H1 (cell line): ENCODE measurements at regions not wholly inside any gene's neighbourhood (a gene's known extent, or its start where the extent isn't known, plus 50 kb on each side); places are given as distances from the start of the nearest gene placed in this dataset.

Experiments
- CTCF ChIA-PET: fragments of 300-600 bp; sonication (Branson Sonifier 250); formaldehyde crosslinking; loops from one replicate; lab custom pipeline; 2021; ENCODE audit not compliant: partially characterized antibody; lab: Charles Lee
- POLR2A ChIA-PET: fragments of 300-600 bp; sonication (Branson Sonifier 250); formaldehyde crosslinking; loops from one replicate; lab custom pipeline; 2021; ENCODE audit warnings: inconsistent platforms; ENCODE audit not compliant: partially characterized antibody; lab: Charles Lee
- DNase-seq, 2 experiments: peaks; one replicate each; pipeline versions ENCODE4 v3.0.0 to v3.0.0-alpha.2; 2010 to 2022; ENCODE audit warnings: low spot score in 2 of 2, low read depth in 1 of 2, mixed read lengths in 1 of 2
- FAIRE-seq: peaks from 2 replicates; lab custom pipeline; 2011; peaks lifted over from hg19 to GRCh38; lab: Jason Lieb, UNC
- H2AFZ ChIP-seq: 2 replicates; pipeline ENCODE4 v1.8.1; 2012; ENCODE audit warnings: low read length, inconsistent platforms
- H2AK5ac ChIP-seq: 2 replicates; pipeline ENCODE4 v1.6.1; 2013; ENCODE audit warnings: low read depth, low read length
- H2BK120ac ChIP-seq: replicated peaks from 2 replicates; pipeline ENCODE3; 2013; ENCODE audit warnings: low read depth, low read length, inconsistent platforms
- H2BK12ac ChIP-seq: 2 replicates; pipeline ENCODE4 v1.6.1; 2013; ENCODE audit warnings: low read depth, low read length
- H2BK15ac ChIP-seq: 2 replicates; pipeline ENCODE4 v1.6.1; 2013; ENCODE audit warnings: low read length
- H2BK20ac ChIP-seq: 2 replicates; pipeline ENCODE4 v1.6.1; 2013; ENCODE audit warnings: low read length
- H2BK5ac ChIP-seq: 2 replicates; pipeline ENCODE4 v1.6.1; 2013; ENCODE audit warnings: low read depth, low read length
- H3K14ac ChIP-seq: 2 replicates; pipeline ENCODE4 v1.6.1; 2013; ENCODE audit warnings: inconsistent platforms; ENCODE audit not compliant: insufficient read length
- H3K18ac ChIP-seq: 2 replicates; pipeline ENCODE4 v1.6.1; 2013; ENCODE audit warnings: low read length; ENCODE audit errors: extremely low read depth
- H3K23ac ChIP-seq: 2 replicates; pipeline ENCODE4 v1.6.1; 2013; ENCODE audit warnings: inconsistent platforms; ENCODE audit not compliant: insufficient read length
- H3K23me2 ChIP-seq: 2 replicates; pipeline ENCODE4 v1.6.1; 2013; ENCODE audit warnings: low read depth, low read length
- H3K27ac ChIP-seq: 2 replicates; pipeline ENCODE4 v1.6.1; 2011; ENCODE audit warnings: low read depth, low read length, inconsistent platforms
- H3K27me3 ChIP-seq, 4 experiments: replicated peaks in 1 of 4; 1 replicate in 1 of 4; 2 replicates in 3 of 4; pipeline versions ENCODE4 v1.6.1 to v1.8.1; 2011 to 2013; ENCODE audit warnings: low read length in 3 of 4, mild to moderate bottlenecking in 3 of 4, inconsistent platforms in 2 of 4, mixed read lengths in 2 of 4, moderate library complexity in 1 of 4; ENCODE audit not compliant: control insufficient read depth in 3 of 4, insufficient read depth in 3 of 4; ENCODE audit errors: extremely low read depth in 1 of 4
- H3K36me3 ChIP-seq, 4 experiments: 2 replicates each; pipeline versions ENCODE4 v1.6.1 to v1.8.1; 2011 to 2013; ENCODE audit warnings: mild to moderate bottlenecking in 4 of 4, low read length in 3 of 4, moderate library complexity in 2 of 4, control low read depth in 1 of 4, inconsistent platforms in 1 of 4; ENCODE audit not compliant: insufficient read depth in 4 of 4, control insufficient read depth in 2 of 4
- H3K4ac ChIP-seq: replicated peaks from 2 replicates; pipeline ENCODE3; 2013; ENCODE audit warnings: low read length, low read depth, mixed read lengths, inconsistent platforms; ENCODE audit not compliant: insufficient read length
- H3K4me1 ChIP-seq, 4 experiments: replicated peaks in 1 of 4; 1 replicate in 1 of 4; 2 replicates in 3 of 4; pipeline versions ENCODE4 v1.6.1 to v1.8.1; 2011 to 2013; ENCODE audit warnings: low read length in 3 of 4, inconsistent platforms in 2 of 4, mixed read lengths in 1 of 4; ENCODE audit not compliant: insufficient read depth in 4 of 4, control insufficient read depth in 3 of 4
- H3K4me2 ChIP-seq, 2 experiments: 2 replicates each; pipeline versions ENCODE4 v1.6.1 to v1.8.1; 2011 to 2013; ENCODE audit warnings: low read depth in 2 of 2, low read length in 2 of 2, control low read depth in 1 of 2, inconsistent platforms in 1 of 2, mild to moderate bottlenecking in 1 of 2; ENCODE audit not compliant: insufficient read depth in 1 of 2
- H3K4me3 ChIP-seq, 4 experiments: fragments of 200-600, 300-600 bp in 1 of 4; sonication (generic), shearing (Covaris generic), sonication (Bioruptor Twin) in 1 of 4; 2 replicates each; pipeline versions ENCODE4 v1.5.1 to v1.8.1; 2011 to 2016; ENCODE audit warnings: low read length in 4 of 4, low read depth in 3 of 4, control low read depth in 2 of 4, inconsistent platforms in 2 of 4, mild to moderate bottlenecking in 2 of 4, mixed read lengths in 1 of 4, moderate library complexity in 1 of 4; ENCODE audit not compliant: insufficient read depth in 2 of 4; ENCODE audit errors: extremely low read depth in 1 of 4
- H3K56ac ChIP-seq: replicated peaks from 2 replicates; pipeline ENCODE3; 2013; ENCODE audit warnings: low read depth, mild to moderate bottlenecking, mixed read lengths, low read length, inconsistent platforms; ENCODE audit not compliant: insufficient read length
- H3K79me1 ChIP-seq: 2 replicates; pipeline ENCODE4 v1.6.1; 2013; ENCODE audit warnings: low read depth, low read length, control low read depth
- H3K79me2 ChIP-seq, 2 experiments: 2 replicates each; pipeline versions ENCODE4 v1.6.1 to v1.8.1; 2012 to 2013; ENCODE audit warnings: low read length in 2 of 2, mild to moderate bottlenecking in 2 of 2, inconsistent platforms in 1 of 2; ENCODE audit not compliant: insufficient read depth in 2 of 2, control insufficient read depth in 1 of 2
- H3K9ac ChIP-seq, 4 experiments: replicated peaks in 1 of 4; 1 replicate in 1 of 4; 2 replicates in 3 of 4; pipeline versions ENCODE4 v1.6.1 to v1.8.1; 2011 to 2013; ENCODE audit warnings: low read depth in 3 of 4, low read length in 3 of 4, control low read depth in 2 of 4, mild to moderate bottlenecking in 2 of 4, moderate library complexity in 2 of 4, inconsistent platforms in 1 of 4; ENCODE audit errors: extremely low read depth in 1 of 4
- H3K9me3 ChIP-seq, 2 experiments: 2 replicates each; pipeline versions ENCODE4 v1.6.1 to v1.8.1; 2012 to 2013; ENCODE audit warnings: mild to moderate bottlenecking in 2 of 2, moderate library complexity in 2 of 2, control low read depth in 1 of 2, inconsistent platforms in 1 of 2, low read depth in 1 of 2, low read length in 1 of 2, mixed read lengths in 1 of 2; ENCODE audit not compliant: insufficient read depth in 2 of 2
- H4K20me1 ChIP-seq, 2 experiments: replicated peaks in 1 of 2; 2 replicates each; pipeline versions ENCODE3 to v1.8.1; 2011 to 2013; ENCODE audit warnings: inconsistent platforms in 2 of 2, low read length in 2 of 2, mild to moderate bottlenecking in 1 of 2; ENCODE audit not compliant: insufficient read depth in 2 of 2, control insufficient read depth in 1 of 2
- H4K5ac ChIP-seq: 2 replicates; pipeline ENCODE4 v1.6.1; 2013; ENCODE audit warnings: low read length, low read depth, mixed read lengths, inconsistent platforms; ENCODE audit not compliant: insufficient read length
- H4K8ac ChIP-seq: 2 replicates; pipeline ENCODE4 v1.8.0; 2013; ENCODE audit warnings: mild to moderate bottlenecking, moderate library complexity, low read length, inconsistent platforms; ENCODE audit not compliant: insufficient read depth; ENCODE audit errors: extremely low read depth
- H4K91ac ChIP-seq: replicated peaks from 2 replicates; pipeline ENCODE3; 2013; ENCODE audit warnings: low read length, mixed read lengths, inconsistent platforms; ENCODE audit not compliant: insufficient read length
- BRCA1 ChIP-seq: IDR thresholded peaks from 2 replicates; pipeline ENCODE4 v1.6.1; 2012; ENCODE audit warnings: low read depth, low read length, improper control_type of control experiment
- CHD1 ChIP-seq: IDR thresholded peaks from 2 replicates; pipeline ENCODE4 v1.6.1; 2012; ENCODE audit warnings: low read depth, low read length, improper control_type of control experiment
- CHD2 ChIP-seq: IDR thresholded peaks from 2 replicates; pipeline ENCODE4 v1.6.1; 2012; ENCODE audit warnings: low read length, improper control_type of control experiment
- CTBP2 ChIP-seq: IDR thresholded peaks from 2 replicates; pipeline ENCODE4 v1.7.0; 2011; ENCODE audit warnings: borderline replicate concordance, mild to moderate bottlenecking, moderate library complexity, mixed read lengths, low read length; ENCODE audit not compliant: insufficient read depth, insufficient read length
- EZH2 ChIP-seq: fragments of 200-600 bp; sonication (generic); IDR thresholded peaks from 2 replicates; pipeline ENCODE4 v1.7.1; 2012; ENCODE audit warnings: low read depth, mild to moderate bottlenecking, moderate library complexity, low read length, inconsistent platforms; ENCODE audit not compliant: severe bottlenecking
- JUND ChIP-seq: IDR thresholded peaks from 2 replicates; pipeline ENCODE4 v1.6.1; 2011; ENCODE audit warnings: mild to moderate bottlenecking, improper control_type of control experiment, low read length
- KDM4A ChIP-seq: IDR thresholded peaks from one replicate; pipeline ENCODE4 v1.7.1; 2012; ENCODE audit warnings: low read depth, mild to moderate bottlenecking, moderate library complexity, low read length, inconsistent platforms; ENCODE audit not compliant: severe bottlenecking
- KDM5A ChIP-seq: fragments of 200-600 bp; IDR thresholded peaks from 2 replicates; pipeline ENCODE4 v1.7.1; 2012; ENCODE audit warnings: mild to moderate bottlenecking, low read length, inconsistent platforms, mixed read lengths
- MAX ChIP-seq: IDR thresholded peaks from 2 replicates; pipeline ENCODE4 v1.6.1; 2012; ENCODE audit warnings: inconsistent platforms
- NRF1 ChIP-seq: IDR thresholded peaks from 2 replicates; pipeline ENCODE4 v1.6.1; 2011; ENCODE audit warnings: mild to moderate bottlenecking, low read depth, low read length, improper control_type of control experiment
- PHF8 ChIP-seq: fragments of 200-600 bp; sonication (generic); conservative IDR thresholded peaks from 2 replicates; pipeline ENCODE4 v1.7.1; 2012; ENCODE audit warnings: low read depth, mild to moderate bottlenecking, inconsistent platforms, low read length, moderate library complexity
- RBBP5 ChIP-seq: IDR thresholded peaks from 2 replicates; pipeline ENCODE4 v1.7.1; 2012; ENCODE audit warnings: low read depth, mild to moderate bottlenecking, inconsistent platforms, low read length, moderate library complexity, borderline replicate concordance
- SIX5 ChIP-seq: IDR thresholded peaks from 2 replicates; pipeline ENCODE4 v1.6.1; 2011; ENCODE audit warnings: mild to moderate bottlenecking, low read depth, low read length
- SP1 ChIP-seq: IDR thresholded peaks from 2 replicates; pipeline ENCODE4 v1.6.1; 2011; ENCODE audit warnings: low read depth, low read length
- TBP ChIP-seq: IDR thresholded peaks from 2 replicates; pipeline ENCODE4 v1.6.1; 2011; ENCODE audit warnings: low read depth, low read length, improper control_type of control experiment
- WGBS, 2 experiments: shearing (Covaris generic) in 1 of 2; methylation state at CpG; one replicate each; pipeline versions ENCODE4 v1.1.6 to v1.1.7; 2013 to 2015; ENCODE audit warnings: low lambda C conversion rate in 2 of 2, mixed read lengths in 2 of 2, inconsistent platforms in 1 of 2, low coverage in 1 of 2, missing lambda C conversion rate in 1 of 2; ENCODE audit not compliant: insufficient replicate concordance in 2 of 2, insufficient coverage in 1 of 2, insufficient read length in 1 of 2; ENCODE audit errors: extremely low coverage in 1 of 2, missing lambda C conversion rate in 1 of 2; 5-methylcytosine and 5-hydroxymethylcytosine counted together

GRCh38 chr4:120352739-120353138, 286.1 kb upstream of the MAD2L1 start:
- H4K91ac ChIP-seq, result no peak overlapping the region
- H3K9ac ChIP-seq, result no peak overlapping the region
- no peaks in the 10 kb centered on the region for H3K23me2 ChIP-seq
- 86% methylated on average over 1 of the region's 1 CpG; no CpG with 5 or more reads in 1 of the 2 experiments for WGBS, 2 experiments
- H3K56ac ChIP-seq, result no peak overlapping the region
- no peak overlapping the region for H2BK20ac ChIP-seq
- H3K4me1 ChIP-seq, result no peaks in the 10 kb centered on the region; a peak in 1 of 7 replicates
- H2BK15ac ChIP-seq, result no peak overlapping the region
- DNase-seq, result no peak
- no peak overlapping the region for H2AK5ac ChIP-seq
- no peak overlapping the region for H4K5ac ChIP-seq
- no peak overlapping the region for H3K23ac ChIP-seq
- no peaks in the 10 kb centered on the region for H3K27me3 ChIP-seq
- no peak overlapping the region for H4K8ac ChIP-seq
- TF ChIP-seq BRCA1, result no peak
- TF ChIP-seq NRF1, result no peak
- TF ChIP-seq PHF8, result no peak
- TF ChIP-seq CHD2, result no peak
- TF ChIP-seq KDM4A, result no peak
- TF ChIP-seq SIX5, result no peak
- no peak for TF ChIP-seq EZH2
- TF ChIP-seq MAX, result no peak
- TF ChIP-seq RBBP5, result no peak
- no peak for TF ChIP-seq CHD1
- no peak for TF ChIP-seq KDM5A
- TF ChIP-seq SP1, result no peak
- TF ChIP-seq JUND, result no peak
- no peak for TF ChIP-seq TBP
- TF ChIP-seq CTBP2, result no peak
- TF ChIP-seq, all 59 proteins: peak for 0
- Histone ChIP-seq H3K79me1 (no peaks in the 10 kb centered on the region), H3K79me2 (no peaks in the 10 kb centered on the region), H3K4me2 (no peak overlapping the region), H2BK12ac (no peak overlapping the region), H3K18ac (no peak overlapping the region), H4K20me1 (peaks cover 0 to 2% of the 10 kb centered on the region in 2 experiments), H3K36me3 (no peaks in the 10 kb centered on the region; a peak in 1 of 8 replicates), H2BK5ac (no peak overlapping the region), H2AFZ (no peak overlapping the region), H3K14ac (no peak overlapping the region), H2BK120ac (no peak overlapping the region), H3K4me3 (no peak overlapping the region), H3K4ac (no peak overlapping the region), H3K27ac (no peak overlapping the region), H3K9me3 (no peaks in the 10 kb centered on the region)
- ChIA-PET CTCF (no interaction called here), POLR2A (no interaction called here)
- FAIRE-seq, result no peak
